HG02678 (cell line): ENCODE measurements at regions not wholly inside any gene's neighbourhood (a gene's known extent, or its start where the extent isn't known, plus 50 kb on each side); places are given as distances from the start of the nearest gene placed in this dataset.
A peak's percentile ranks its signal among the peaks of the same experiment; 100 is the strongest.

Experiments used
- ATAC-seq: cut with Tn5 transposase; IDR thresholded peaks from one replicate; pipeline ENCODE4 v1.9.1; 2021; ENCODE audit warnings: mild to moderate bottlenecking, moderate library complexity; ENCODE audit not compliant: unreplicated experiment

- no peak for ATAC-seq
Measured at GRCh38 chr1:83527987-83528386, 470.9 kb downstream of the TTLL7 start.

- no peak for ATAC-seq
Measured at GRCh38 chr1:83520797-83521196, 478.1 kb downstream of the TTLL7 start.

- no peak for ATAC-seq
Measured at GRCh38 chr1:83516369-83516768, 482.6 kb downstream of the TTLL7 start.

- ATAC-seq, result no peak
Measured at GRCh38 chr1:83515578-83516154, 483.3 kb downstream of the TTLL7 start.

GRCh38 chr1:83512373-83513193 is 486.3 kb downstream of the TTLL7 start:
- no peak for ATAC-seq

DNA sequence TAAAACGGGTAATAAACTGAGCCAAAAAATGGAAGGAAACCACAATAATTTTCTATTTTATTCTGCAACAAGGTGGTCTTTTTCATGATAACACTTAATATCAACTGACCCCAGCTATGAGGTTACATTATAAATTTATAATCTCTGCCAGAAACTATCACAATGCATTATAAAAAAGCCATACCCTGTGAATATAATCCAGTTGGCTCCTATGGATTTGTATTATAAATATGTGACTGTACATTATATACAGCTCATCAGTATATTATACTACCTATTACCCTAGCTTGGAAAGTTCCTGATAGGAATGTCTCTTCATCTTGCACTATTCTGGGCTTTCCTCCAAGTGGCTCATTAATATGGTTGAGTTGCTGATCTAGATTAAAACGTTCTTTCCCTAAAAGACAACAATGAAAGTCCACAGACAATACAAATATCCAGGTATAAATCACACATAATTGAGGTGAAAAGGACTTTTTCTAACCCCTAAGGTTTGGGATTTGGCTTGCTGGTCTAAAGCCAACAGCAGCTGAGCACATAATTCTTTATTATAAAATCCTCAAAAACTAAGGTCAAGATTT is 487.7 kb downstream of the TTLL7 start:
- ATAC-seq, result no peak

DNA sequence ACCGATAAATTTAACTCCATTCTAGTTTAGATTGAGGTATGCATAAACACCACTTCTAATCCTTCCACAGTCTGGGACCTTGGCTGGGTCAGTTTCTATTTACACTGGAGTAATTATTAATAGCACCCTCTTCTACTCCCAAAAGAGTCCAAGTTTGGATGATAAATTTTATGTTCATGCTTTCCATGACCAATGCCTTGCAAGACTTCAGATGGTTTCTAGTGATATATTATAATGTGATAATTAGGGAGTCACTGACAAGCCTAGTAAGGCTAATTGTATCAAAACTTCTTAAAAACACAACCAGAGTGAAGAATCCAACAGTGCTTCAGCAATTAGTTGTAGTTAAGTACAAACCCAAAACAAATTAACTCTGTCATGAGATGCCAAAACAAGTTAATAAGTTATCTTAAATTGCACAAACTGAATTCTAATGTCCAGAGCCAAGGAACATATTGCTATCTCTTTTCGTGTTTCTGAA is 489.6 kb downstream of the TTLL7 start:
- no peak for ATAC-seq

GRCh38 chr1:83508485-83509151 is 490.3 kb downstream of the TTLL7 start:
- peak; percentile 100 for ATAC-seq

GRCh38 chr1:83505148-83505547 is 493.8 kb downstream of the TTLL7 start:
- ATAC-seq, result no peak

GRCh38 chr1:83503153-83503552 is 495.8 kb downstream of the TTLL7 start:
- no peak for ATAC-seq

DNA sequence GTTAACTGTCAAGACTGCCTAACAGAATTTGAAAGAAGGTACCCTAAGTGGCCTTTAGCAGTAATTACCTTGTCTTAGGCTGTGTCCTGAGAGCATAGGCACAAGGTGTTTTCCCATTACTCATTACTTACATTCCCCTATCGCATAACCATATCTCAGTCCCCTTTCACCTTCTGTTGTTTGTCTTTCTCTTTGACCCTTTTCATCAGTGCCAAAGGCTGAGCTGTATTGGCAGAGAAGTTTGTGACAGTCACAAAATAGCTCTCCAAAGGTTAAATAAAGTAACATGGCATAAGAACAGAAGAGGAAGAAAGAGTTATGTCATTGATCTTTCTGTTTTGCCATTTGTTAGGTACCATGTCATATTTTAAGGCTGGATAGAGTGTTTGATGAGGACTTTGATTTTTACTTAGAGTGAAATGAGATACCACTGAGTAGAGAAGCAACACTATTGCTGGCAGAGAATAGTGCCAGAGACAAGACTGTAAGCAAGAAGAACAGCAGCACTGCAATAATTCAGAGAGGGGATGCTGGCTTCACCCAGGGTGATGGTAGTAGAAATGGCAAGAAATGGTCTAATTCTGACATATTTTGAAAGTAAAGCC is 497.8 kb downstream of the TTLL7 start:
- ATAC-seq, result peak; percentile 89

- ATAC-seq, result no peak
Measured at GRCh38 chr1:83500531-83500930, 498.4 kb downstream of the TTLL7 start.

- peak; percentile 56 for ATAC-seq
Measured at GRCh38 chr1:83499998-83500397, 498.9 kb downstream of the TTLL7 start.

DNA sequence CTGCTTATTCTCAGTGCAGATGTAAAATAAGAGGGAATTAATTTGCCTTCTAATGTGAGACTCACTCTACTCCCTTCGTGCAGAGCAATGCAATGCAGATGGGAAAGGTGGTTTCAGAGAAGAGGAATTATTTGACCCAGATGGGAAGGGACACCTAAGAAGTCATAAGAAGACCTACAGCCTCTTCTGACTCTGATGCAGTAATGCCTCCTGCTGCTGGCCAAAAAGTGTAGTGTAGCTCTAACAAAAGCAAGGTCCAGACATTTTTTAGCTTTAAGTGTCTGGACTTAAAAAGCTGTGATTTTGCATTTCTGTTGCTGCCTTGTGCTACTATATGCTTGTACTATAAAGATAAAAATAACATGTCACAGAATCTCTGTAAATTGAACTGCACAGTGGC is 501.4 kb downstream of the TTLL7 start:
- peak; percentile 20 for ATAC-seq

DNA sequence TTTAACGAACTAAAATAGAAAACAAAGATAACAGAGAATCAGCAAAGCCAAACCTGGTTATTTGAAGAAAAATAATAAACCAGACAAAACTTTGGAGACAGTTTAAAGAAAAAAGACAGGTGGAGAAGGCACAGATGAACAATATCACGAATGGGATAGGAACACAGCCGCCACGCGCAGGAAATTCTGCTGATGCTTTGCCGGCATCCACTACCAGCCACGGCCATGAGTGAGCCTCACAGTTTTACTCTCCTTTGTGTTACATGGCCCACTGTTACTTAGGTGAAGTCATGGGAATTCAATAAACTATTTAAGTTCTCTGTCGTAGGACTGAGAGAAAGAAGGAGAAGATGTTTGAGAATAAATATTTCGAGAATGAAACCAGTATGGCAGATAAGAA is 503.4 kb downstream of the TTLL7 start:
- no peak for ATAC-seq

GRCh38 chr1:83493633-83494032 is 505.3 kb downstream of the TTLL7 start:
- no peak for ATAC-seq

GRCh38 chr1:83491930-83492329 is 507.0 kb downstream of the TTLL7 start:
- ATAC-seq, result no peak

DNA sequence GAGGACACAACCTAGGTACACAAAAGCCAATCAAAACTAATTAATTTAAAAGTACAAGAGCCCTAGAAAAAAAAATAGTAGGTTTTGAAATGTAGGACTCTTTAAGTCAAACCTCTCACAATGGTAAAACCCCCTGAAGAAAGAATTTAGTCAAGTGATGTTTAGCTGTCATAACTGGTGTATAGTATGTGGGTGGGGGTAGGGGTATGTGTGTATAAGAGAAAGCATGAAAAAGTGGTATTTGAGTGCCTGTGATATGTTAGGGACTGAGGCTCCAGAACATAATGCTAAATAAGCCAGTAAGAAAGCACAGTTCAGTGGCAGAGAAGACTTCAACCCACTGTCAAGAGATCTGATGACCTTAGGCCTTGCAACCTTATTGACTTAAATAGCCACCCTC is 507.9 kb downstream of the TTLL7 start:
- no peak for ATAC-seq

- peak; percentile 83 for ATAC-seq
Measured at GRCh38 chr1:83488105-83488504, 510.8 kb downstream of the TTLL7 start.

DNA sequence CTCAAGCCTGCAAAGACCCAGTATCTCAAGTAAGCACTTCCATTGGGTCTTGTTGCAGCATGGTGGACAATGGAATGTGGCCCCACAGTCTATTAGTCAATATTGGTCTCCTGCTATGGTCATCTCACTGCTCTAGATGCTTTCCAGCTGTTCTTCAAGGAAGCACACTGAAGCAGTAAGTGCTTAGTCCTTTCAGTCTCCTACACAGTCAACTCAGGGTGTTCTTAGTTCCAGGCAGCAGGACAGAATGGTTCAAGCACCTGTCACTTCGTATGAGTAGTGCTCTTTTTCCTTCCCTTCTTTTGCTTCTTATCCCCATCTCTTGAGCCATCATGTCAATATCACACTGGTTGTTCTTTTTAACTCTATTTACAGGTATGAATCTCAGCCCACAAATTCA is 511.5 kb downstream of the TTLL7 start:
- ATAC-seq, result peak; percentile 43
